Medulla oblongata (tissue), 1 donor: ENCODE measurements at regions not wholly inside any gene's neighbourhood (a gene's known extent, or its start where the extent isn't known, plus 50 kb on each side); places are given as distances from the start of the nearest gene placed in this dataset.
"Not testable (repeated sequence)": the region's sequence is repeated elsewhere in the genome, so short reads cannot be mapped to it uniquely, and the experiment has no call there.

Experiments used
- DNase-seq: peaks from one replicate; pipeline ENCODE4 v3.0.0-alpha.2; 2015; ENCODE audit errors: extremely low spot score

DNA sequence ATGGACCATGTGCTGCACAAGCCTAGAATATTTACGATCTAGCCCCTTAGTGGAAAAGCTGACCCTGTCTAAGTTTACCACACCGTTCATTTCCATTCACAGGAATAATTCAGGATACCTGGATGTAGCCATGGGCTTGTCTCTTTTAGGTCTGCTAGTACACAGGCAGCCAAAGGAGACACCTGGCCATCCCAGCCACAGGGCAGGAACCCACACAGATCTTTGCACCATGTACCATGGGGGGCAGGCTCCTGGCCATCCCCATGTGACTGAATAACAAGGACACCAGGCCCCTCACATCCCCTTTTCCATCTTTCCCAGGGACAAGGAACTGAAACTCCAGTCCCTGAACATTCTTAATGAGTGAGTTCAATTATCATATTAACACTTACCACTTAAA, 467.3 kb upstream of the MYT1L start:
- no peak for DNase-seq

DNA sequence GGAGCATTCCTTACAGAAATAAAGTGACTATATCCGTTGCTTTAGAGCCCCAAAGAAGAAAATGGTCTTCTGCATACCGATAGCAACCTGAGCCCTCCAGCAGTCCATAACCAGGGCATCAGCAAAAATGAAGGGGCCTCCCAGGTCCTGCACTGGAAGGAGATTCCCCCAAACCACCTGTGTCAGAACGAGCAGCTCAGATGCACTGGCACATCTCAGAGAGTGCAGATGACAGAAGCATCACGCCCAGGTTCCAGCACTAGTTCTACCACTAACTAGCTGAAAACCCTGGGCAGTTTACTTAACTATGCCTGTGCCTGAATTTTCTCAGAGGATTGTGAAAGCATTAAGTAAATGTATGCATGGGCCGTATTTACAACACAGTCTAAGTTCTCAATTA, 466.7 kb upstream of the MYT1L start:
- no peak for DNase-seq

DNA sequence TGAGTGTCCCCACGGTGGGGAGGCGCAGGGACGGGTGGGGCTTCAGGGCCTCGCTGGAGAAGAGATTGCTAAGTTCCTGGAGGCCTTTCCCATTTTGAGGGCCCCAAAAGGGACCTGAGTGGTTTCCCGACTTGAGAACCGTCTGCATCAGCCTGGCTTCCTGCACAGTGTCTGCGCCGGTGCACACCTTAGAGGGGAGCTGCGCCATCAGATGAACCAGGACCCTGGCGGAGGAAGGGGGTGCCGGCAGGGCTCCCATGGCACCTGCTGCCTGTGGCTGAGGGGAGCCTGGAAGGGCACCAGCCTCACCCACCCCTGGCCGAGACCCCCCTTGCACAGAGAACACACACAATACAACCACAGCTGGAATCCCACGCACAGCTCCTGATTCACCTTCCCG, 465.1 kb upstream of the MYT1L start:
- DNase-seq, result no peak

DNA sequence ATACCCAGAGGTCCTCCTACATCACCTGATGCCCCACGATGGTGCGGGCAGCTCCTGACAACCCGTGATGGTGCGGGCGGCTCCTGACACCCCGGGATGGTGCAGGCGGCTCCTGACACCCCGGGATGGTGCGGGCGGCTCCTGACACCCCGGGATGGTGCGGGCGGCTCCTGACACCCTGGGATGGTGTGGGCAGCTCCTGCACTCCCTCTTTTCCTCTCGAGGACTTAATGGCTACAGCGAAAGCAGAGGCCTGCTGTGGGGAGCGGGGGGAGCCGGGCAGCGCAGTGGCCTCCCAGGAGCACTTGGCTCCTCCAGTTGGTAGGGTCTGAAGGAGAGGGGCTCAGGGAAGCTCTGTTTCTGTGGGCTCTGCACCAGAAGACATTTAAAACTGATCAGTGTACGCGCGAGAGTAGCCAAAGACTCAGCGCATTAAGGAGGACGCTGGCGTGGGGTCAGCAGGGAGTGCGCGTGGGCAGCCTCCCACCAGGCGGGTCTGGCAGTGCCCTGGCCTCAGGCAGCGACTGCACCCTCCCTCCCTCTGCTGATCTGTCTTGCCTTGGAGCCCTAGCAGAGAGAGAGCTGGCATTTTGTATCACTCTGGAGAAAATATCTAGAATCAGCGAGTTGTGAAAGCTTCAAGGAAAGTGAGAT, 464.5 kb upstream of the MYT1L start:
- no peak for DNase-seq

DNA sequence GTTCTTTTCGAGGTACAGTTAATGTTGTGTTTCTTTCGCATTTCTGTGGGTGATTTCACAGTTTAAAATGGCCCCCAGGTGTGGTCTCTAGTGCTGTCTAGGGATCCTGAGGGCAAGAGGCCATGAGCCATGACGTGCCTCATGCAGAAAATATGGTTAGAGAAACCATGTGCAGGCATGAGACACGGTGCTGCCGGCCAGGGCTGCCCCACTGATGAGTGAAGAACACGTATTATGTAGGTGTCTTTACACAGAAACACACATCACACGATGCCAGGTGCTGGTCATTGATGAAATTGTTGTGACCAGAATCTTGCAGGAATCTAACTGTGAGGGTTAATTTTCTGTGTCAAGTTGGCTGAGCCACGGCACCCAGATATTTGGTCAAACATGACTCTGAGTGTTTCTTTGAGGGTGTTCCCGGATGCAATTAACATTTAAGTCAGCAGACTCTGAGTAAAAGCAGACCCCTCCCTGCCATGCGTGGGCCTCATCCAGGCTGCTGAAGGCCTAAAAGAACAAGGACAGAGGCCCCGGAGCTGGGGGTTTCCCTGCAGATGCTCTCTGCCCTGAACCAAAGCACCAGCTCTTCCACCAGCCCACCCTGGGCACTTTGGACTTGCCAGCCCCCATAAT, 463.0 kb upstream of the MYT1L start:
- DNase-seq, result no peak

DNA sequence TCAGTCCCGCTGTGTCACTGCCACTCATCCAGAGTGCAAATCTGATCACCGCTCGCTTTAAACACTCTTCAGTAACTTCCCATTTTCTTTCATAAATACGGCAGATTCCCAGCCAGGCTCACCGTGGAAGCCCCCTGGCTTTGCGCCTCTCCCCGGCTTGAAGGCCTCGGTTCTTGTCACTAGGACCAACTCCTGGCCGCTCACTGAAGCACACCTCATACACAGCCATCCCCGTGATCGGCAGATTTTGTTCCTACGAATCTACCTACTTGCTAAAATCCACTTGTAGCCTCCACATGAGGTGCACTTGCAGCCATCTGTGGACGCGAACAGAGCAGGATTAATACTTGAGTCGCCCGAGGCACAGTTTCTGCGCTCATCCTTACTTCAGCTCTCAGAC, 462.4 kb upstream of the MYT1L start:
- DNase-seq, result no peak

DNA sequence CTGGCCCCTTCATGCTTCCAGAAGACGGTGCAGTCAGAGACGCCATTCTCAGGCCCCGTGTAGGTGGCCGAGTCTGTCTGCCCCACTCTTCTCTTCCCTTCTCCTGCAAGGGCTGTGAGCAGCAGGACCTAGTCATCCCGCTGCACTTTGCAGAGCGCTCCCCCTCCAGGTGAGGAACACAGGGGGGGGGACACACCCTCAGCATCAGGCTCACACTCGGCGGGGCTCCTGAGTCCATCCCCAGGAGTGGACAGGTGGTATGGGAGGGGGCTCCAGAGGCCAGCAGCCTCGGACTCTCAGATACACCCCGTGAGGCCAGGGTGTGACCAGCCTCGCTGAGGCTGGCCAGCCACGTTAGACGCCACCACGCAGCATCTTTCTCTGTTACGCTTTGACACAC, 460.5 kb upstream of the MYT1L start:
- no peak for DNase-seq

DNA sequence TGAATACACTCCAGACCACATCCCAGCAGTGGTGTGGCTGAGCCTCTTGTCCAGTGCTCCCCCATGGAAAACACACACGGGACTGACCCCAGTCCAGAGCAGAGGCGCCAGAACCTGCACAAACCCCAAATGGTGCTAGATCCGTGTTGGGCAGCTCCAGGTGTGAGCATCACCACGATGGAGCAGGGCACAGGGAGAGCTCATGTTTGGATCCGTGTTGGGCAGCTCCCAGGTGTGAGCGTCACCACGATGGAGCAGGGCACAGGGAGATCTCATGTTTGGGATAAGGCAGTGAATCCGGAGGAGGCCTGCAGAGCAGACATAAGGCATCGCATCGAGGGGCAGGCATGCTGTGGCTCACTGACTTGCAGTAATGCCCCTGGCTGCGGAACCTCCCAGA, 460.0 kb upstream of the MYT1L start:
- no peak for DNase-seq

DNA sequence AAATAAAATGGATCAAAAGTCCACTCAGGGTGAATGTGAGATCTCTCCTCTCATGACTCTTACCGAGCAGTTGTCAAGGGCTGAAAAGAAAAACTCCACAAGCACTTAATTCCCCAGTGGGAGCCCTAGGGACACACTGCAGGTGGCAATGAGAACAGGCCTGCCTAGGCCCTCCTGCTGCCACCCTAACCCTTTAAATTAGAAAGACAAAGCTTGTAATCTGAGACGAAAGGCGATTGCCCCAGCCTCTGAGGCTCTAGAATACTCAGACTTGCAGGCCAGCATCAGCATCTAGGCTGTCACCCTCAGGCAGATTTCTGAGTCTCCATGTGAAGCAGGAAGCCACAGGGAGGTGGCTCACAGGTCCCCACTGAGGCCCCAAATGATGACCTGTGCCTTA, 457.0 kb upstream of the MYT1L start:
- no peak for DNase-seq

DNA sequence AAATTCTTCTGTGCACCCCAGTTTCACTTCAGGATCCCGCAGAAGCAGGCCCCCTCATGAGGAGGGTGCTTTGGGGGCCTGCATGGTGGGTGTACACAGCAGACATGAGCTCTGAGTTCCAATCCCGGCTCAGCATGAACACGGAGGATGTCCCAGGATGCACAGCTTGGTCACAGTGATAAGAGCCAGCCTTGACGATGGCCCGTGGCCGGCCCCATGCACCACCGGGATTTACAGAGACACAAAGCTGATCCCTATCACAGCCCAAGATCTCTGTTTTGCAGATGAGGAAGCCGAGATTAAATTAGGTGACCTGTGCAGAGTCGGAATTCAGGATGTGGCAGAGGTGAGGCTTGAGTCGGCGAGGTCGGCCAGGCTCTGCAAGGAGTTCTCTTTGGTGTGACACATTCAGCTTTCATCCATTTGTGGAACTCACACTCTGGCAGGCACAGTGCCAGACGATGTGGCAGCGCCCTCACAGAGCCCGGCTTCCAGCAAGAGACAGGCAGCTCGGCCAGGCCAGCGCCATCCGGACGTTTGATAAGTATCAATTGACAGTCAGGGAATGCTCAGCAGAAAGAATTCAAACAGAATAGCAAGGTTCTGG, 456.3 kb upstream of the MYT1L start:
- no peak for DNase-seq

DNA sequence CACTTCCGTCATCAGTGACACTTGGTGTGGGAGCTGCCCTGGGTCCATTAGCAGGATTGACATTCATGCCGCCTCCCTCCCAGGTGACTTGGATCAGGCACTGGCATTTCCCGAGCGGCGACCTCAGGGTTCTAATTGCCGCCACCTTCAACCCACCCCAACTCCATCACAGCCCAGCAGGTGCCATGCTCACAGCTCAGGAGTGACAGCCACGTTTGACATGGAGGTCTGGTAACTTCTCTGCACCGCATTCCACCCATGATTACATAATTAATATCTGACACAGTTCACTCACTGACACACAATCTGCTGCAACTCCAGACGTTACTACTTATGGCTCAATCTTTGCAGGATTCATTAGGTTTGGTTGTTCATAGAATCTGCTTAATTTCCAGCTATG, 450.9 kb upstream of the MYT1L start:
- DNase-seq, result no peak

DNA sequence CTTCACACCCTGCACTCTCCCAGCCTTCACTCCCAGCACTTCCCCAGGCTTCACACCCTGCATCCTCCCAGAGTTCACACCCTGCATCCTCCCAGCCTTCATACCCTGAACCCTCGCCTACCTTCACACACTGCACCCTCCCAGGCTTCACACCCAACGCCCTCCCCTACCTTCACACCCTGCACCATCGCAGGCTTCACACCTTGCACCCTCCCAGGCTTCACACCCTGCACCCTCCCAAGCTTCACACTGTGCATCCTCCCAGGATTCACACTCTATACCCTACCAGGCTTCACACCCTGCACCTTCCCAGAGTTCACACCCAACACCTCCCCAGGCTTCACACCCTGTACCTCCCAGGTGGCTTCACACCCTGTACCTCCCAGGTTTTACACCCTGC, 448.7 kb upstream of the MYT1L start:
- no peak for DNase-seq

DNA sequence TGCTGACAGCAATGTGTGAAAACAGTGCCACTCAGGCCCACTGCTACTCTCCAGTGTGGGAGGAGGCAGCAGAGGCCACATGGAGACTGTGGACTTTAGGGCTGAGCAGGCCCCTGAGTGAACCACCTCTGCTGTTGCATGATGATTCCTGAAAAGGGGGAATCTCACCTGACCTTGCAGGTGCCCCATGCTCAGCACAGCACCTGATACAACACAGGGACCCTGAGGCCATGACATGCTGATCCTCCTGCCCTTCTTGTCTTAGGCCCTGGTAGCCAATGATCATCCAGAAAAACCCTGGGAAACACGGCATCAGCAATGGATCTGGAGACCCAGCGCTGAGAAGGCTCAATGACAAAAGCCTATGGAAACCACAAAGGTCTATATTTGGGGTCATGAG, 446.8 kb upstream of the MYT1L start:
- no peak for DNase-seq

DNA sequence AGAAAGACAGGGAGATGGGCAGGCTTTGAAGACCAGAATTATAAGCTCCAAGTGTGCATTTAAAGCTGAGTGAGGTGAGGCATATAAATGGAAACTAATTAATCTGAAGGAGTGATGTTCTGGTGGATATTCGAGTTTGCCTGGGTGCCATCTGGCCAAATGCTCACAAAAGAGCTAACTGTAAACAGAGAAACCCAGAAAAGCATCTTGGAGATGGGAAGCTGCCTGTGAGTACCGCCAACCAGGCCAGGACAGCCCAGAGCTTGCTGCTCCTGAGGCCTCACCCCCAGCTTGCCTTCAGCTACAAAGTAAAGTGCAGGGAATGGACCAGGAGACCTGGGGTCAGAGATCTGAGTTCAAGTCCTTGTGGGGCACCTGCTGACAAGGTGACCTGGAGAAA, 446.1 kb upstream of the MYT1L start:
- no peak for DNase-seq

DNA sequence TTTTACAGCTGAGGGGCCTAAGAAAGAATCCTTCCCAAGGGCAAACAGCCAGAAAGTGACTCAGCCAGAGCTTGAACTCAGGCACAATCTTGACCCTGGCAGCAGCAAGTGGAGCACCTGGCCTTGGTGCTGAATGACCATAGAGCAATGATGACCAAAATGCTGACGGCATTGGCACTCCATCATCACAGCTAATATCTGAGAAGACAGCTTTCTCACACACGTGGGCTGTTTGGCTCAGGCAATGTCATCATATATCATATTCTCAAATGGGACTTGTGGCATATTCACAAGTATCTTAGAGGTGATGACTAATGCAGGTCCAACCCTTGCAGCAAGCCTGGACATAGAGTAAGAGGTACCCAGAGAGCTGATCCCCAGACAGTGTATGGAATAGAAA, 443.9 kb upstream of the MYT1L start:
- no peak for DNase-seq

DNA sequence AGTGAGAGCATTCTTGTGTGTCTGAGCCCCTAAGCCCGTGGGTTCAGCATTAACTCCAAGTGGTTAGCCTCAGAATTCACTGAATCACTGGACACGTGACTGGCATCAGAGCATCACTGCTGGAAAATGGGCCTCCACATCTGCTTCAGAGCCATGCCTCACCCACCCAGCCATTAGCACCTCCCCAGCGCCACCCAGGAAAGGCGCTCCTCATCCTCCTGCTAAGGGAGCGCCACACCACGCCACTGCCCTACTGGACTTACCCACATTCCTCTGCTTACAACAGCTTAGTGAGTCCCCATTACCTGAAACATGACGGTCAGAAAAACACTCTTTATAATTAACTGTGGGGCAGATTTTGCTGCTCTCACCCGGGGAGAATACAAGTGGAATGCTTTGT, 442.6 kb upstream of the MYT1L start:
- no peak for DNase-seq

DNA sequence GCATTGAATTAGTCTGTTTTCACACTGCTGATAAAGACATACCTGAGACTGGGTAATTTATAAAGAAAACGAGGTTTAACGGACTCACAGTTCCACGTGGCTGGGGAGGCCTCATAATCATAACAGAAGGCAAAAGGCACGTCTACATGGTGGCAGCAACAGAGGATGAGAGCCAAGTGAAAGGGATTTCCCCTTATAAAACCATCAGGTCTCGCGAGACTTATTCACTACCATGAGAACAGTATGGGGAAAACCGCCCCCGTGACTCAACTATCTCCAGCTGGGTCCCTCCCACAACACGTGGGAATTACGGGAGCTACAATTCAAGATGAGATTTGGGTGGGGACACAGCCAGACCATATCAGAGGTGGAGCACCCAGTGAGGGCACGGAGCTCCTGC, 442.0 kb upstream of the MYT1L start:
- not testable (repeated sequence) for DNase-seq

DNA sequence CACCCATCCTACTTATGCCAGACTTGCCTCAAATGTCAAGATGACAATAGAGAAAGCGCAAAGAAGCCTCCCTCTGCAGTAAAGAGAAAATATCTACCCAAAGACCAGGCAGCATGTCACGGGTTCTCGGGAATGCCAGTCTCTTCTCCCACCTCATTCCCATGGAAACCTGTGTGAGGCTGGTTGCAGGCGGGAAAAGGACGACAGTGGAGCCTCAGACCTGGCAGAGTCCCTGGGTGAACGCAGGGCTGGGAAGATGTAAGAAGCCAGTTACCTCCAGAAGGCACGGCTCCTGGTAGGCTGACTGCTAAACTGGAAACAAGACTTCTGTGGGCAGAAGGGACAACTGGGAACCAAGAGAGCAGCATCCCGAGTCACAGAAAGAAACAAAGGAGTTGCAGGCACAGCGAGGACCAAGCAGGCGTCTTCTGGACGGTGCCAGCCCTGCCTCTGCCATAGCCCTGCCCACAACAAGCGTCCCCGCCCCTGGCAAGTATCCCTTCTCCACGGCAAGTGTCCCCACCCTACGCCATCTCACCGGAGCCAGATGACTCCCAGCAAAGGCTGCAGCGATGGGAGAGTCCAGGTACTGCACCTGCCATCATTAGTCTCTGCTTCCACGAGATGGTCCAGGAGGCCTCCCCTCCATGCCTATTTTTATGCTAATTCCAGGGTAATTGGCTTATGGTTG, 440.8 kb upstream of the MYT1L start:
- no peak for DNase-seq

DNA sequence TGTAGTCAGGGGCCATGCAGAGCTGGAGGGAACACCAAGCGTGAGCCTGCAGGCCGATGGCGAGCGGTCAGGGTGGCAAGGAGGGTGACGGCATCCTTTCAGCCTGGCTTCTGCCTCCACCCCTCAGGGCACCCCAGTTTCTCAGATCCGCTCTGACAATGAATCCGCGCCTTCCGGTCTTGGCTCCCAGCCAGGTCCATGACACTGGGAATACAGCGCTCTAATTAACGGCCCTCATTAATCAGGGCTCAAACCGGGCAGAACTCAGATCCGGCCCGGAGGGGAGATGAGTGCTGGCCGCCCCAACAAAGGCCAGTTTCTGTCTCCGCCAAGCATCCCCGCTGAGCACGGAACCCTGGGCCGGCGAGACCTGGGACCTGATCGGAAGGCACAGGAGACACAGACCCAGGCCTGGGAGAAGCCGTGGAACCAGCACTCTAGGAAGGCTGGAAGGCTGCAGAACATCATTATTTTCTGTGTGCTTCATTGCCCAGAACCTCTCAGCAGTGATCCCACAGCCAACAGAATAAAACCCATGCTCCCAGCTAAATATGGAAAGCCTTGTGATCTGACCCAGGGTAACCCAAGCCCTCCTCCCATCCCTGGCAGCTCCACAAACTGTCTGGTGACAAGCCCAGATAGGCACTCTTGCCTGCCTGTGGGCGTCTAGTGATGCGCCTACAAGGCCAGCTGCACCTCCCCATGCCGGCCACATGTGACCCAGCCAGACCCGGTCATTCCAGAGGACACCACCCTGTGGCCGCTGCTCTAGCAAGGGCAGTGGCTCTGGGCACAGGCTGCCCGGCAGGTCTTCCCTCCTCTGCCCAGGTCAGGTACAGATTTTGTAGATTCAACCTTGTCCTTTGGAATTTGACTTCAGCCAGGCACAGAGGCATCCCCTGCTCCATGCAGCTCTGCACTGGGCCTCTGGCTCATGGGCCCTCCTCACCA, 438.7 kb upstream of the MYT1L start:
- peak; percentile 62 for DNase-seq

DNA sequence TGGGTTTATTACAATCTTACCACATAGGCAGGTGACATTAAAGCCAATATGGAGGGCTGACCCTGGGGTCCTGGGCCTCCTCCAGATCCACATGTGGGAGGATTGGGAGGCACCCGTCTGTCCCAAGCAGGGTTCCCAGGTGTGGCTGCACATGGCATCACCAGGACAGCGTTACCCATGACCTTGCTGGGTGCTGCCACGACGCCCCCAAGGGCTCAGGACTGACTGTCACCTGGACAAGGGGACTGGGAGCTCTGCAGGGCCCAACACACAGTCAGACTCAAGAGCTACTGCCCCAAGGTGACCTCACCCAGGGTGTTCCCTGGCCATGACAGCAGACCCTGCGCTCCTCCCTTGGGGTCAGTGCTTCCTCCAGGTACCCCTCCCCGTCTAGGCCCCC, 437.4 kb upstream of the MYT1L start:
- DNase-seq, result no peak

DNA sequence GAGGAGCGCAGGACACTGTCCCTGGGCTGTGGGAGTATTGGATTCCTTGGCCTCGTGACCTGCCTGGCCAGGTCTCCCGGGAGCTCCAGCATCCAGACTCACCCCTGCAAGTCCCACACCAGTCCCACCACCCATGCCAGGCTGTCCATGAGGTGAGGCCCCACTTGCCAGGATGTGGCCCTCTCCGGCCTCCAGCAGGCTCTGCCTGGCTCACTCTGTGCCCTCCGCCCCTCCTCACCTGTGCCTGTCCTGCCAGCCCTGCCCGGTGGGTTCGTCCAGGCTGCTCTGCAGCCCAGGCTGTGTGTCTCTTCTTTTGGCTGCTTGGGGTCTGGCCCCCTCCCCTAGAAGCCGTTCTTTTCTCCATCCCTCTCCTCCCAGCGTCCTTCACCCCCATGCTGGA, 436.8 kb upstream of the MYT1L start:
- no peak for DNase-seq
